GM21515 (cell line): ENCODE measurements at regions not wholly inside any gene's neighbourhood (a gene's known extent, or its start where the extent isn't known, plus 50 kb on each side); places are given as distances from the start of the nearest gene placed in this dataset.

Experiments used
- ATAC-seq: cut with Tn5 transposase; IDR thresholded peaks from one replicate; pipeline ENCODE4 v1.9.1; 2021; ENCODE audit not compliant: unreplicated experiment

DNA sequence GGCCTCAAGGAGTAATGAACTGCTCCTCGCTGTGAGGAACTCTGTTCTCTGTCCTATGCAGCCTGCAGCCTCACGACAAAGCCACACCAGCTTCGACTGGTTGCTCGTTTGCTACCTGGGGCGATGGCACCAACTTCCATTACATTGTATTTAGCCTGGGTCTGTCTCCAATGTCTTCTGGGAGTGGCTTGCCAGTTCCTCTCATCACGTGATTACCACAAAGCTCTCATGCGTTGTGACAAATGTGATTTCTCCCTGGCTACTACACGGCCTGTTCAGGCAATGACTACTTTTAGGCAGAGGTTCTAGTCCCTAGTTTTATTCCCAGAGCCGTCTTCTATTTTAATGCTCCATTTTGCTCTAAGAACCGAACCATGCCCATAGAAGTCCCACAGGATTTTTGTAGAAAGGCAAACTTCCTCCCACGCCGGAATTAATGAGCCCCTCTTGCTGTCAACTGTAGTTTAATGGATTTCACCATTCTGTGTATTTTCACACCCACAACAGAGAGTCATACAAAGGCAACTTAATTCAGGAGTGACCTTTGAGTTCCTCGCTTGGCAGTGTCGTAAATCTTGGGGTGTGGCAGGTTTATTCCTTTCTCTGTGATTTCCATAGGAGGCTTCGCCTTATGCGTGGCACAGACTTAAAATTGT lies 351.9 kb downstream of the EFNB2 start:
- no peak for ATAC-seq

DNA sequence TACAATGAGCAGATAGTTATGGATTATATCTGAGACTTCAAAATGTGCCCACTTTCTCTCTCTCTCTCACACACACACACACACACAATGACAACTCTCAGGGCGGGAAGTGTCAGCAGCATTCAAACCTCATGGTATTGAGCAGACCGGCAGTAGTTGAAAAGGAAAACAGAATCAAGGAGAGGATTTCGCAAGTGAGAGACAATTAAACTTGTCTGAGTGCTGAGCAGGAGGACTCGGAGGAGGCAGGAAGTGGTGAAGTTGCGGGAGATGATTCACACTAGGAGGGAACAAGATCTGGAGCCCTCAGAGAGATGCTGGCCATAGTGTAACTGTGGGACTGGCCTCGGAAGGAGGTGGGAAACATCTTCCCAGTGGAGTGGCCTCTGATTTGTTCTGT lies 353.1 kb downstream of the EFNB2 start:
- ATAC-seq: no peak

DNA sequence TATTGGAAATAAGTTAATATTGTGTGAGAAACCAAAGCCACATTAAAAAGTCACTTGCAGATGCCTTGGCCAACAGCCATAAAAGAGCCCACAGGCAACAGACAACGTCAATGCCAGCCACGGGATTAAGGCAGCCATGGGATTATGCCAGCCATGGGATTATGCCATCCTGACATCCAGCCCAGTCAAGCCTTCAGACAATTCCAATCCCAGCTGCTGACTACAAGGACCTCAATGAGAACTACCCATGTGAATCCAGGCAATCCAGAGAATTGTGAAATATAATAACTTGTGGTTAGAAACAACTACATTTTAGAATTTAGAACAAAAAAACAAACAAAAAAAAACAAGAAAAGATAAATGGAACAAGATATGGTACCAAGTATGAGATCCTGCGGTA lies 356.6 kb downstream of the EFNB2 start:
- no peak for ATAC-seq

DNA sequence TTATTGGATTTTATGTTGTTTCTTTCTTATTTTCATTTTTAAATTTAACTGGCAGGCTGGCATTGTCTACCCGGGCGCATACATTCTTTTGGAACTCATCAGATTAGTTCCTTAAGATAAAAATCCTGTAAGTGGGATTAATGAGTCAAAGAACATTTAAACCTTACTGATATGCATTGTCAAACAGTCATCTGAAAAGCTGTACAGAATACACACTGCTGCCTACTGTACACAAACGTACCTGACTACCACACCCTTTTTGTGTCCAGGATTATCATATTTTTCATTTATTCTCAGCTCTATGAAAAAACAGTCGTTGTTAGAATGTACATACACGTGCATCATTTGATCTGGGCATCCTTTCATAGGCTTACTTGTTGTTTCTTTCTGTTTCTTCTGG lies 358.3 kb downstream of the EFNB2 start:
- no peak for ATAC-seq

DNA sequence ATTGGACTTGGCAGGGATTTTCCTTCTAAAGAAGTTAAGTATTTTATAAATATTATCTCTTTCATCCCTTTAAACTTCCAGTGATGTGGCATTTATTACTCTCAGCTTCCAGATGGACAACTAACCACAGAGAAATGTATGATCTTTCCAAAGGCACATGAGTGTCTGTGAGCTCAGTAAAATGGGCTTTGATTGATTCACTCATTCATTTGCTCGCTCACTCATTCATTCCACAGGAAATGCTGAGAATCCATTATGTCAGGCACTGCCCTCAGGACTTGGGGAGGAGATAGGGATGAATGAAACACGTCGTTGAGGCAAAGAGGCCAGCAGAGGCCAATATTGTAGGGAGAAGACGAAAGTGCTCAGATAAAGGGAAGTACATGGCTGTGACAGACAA lies 359.3 kb downstream of the EFNB2 start:
- no peak for ATAC-seq

DNA sequence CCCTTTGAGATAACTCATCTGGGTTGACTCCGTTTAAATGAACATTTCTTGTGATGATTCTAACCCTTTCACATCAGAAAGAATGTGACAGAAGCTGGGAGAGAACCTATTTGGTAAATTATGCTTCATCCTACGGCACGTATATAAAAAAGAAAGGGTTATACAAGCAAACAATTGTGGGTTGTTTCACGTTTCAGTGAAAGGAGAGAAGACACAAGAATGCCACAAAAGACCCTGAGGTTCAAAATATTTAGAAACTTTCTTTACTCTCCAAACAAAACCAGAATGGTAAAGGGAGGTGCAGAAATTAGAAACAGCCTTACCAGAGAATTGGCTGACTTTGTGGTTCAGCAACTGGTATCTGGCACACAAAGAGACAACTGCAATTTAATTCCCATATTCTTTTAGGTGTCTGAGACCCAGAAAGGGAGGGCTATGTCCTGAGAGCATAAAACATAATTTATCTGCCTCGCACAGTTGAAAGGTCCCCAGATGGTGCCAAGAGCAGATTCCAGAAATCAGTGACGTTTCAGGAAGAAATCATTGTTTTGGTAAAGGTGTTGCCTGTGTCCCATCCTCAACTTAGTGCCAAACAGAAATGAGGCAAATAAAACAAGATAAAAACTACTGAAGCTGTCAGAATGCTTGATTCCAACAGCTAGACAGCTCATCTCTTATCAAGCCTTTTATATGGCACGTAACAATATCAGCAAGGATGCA lies 361.4 kb downstream of the EFNB2 start:
- ATAC-seq: no peak

DNA sequence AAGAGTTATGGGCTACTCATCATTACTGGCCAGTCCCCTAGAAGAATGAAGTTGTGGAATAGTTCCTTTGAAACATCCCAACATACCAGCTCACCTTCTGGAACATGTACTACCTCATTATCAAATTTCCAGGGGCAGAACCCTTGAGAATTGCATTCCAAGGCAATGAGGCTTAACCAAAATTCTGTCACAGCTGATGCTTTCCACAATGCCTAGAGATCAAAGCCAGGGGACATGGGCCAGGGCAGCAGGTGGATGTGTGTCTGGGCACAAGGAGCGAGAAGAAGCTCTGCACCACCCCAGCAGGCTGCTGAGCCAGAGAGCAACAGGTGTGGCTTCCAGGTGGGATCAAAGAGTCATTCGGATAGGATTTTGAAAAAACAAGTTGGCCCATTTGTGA lies 362.1 kb downstream of the EFNB2 start:
- ATAC-seq: no peak

DNA sequence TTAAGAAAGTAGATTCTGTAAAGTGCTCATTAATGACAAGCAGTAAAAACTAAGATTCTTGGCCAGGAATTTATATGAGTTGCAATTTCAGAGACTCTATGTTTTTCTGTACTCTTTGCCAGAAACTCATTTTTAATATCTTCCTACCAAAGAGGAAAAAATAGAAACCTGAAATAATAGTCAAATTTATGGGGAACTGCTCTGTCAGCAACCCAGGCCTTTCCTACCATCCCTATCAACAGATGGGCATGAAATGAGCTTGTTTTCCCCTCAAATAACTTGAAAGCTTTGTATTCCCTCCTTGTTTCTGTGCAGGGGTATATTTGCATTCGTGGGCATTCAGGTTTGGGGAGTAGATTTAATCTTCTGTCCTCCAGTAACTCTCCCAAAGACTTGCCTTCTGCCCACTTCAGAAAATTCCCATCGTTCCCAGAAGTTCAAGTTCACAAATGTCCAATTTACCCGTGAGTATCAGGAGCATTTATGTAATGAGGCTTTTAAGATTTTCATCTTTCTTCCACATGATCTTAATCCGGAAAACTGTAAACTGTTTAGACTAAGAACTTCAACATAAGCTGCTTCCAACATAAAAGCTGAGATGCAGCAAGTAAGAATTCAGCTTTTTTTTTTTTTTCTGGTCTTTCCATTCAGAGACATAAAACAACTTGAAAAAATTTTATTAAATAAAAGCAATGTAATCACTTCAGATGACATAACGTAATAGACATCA lies 363.1 kb downstream of the EFNB2 start:
- no peak for ATAC-seq

DNA sequence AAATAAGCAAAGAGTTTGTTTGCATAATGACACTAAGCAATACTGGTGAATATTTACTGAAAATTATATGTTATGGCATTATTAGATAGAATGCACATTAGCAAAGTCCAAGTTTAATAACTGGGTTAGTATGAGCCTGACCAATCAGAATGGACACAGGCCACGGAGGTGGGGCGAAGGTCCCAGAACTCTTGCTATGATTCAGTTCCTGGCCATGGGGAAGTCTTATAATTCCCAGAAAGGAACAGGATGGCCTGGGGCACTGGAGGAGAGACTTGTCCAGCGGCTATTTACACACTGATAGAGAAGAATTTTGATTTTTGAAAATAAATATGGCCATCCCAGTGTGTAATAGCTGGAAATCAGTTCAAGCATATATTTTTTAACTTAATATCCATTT lies 372.0 kb downstream of the EFNB2 start:
- no peak for ATAC-seq

DNA sequence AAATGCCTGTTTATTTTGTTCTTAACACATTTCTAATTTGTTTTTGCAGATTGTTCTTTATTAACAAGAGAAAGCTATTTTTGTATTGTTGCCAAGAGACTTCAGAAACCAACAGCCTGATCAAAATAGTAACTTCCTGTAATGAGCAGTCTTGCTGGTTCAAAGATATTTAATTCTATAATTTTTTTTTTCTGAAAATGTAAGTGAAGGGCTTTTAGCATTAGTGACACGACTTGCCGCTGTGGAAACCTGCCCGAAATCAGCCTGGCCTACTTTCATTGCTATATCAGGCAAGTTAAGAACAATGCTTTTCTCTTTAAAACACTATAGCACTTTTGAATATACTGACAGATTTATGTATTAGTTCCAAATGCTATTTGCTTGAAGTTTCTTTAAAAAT lies 374.3 kb downstream of the EFNB2 start:
- ATAC-seq: no peak

DNA sequence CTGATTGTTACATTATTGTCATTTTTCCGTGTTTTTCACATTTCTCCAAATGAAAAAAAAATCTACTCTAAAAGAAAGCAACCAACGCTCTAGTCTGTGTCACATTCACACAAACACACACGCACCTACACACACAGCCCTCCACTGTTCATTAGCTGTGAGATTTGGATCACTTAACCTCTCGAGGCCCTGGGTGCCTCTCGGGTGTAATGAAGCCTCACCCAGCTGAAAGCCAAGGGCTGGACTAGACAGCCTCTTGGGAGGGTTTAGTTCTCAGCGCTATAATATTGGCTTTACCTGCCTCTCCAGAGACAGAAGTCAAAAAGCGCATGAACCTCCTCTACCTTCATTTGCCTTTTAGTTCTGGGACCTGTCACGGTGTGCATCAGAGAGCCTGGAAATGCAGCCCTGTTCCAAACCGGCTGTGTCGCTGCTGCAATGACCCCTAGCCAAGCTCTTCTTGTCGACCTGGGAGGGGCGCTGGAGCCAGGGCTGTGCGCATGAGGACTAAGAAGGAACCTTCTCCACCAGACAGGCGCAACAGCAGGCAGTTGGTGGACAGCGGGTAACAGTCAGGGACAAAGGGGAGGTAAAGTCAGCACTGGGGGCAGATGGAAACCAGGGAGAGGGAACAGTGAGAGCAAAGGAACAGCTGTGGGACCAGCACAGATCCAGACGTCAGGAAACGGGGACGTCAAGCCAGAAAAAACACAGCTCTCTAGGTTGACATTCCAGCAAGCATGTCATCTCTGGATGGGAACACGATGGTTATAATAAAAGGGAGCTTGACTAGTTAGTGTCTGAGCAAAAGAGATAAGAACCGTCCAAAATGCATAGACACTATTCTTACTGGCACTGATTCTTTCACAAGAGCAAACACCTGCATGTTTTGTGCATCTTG lies 375.9 kb downstream of the EFNB2 start:
- no peak for ATAC-seq

DNA sequence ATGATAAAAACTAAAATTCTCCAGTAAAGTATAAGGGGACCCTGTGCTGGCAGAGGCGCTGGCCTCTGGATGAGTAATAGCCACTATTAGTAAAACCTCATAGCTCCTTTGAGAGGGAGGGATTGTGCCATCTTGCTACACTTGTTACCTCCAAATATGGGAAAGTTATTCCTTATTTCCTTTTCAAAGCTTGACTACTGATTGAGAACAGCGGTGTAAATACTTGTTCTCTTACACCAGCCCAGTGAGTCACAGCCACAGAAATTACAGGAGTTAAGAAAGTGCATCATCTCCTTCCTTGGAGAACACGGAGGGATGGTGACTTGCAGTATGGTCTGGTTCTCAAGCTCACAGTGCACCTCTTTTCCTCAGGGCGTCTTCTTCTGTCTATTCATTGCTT lies 379.0 kb downstream of the EFNB2 start:
- ATAC-seq: no peak

DNA sequence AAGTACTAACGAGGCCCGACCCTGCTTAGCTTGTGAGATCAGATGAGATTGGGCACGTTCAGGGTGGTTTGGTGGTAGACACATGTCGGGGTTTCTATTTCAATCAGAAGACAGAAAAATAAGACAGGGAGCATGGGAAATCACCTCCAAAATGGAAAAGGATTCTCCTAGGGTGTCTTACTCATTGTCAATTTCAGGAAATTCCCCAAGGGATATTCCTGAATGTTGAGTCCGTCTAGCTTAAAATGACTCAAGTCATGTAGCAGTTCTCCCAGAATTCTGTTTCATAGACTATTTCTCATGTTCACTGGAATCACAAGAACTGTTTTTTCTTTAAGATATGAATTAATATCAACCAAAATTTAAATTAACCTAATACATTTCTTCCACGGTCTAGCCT lies 380.1 kb downstream of the EFNB2 start:
- ATAC-seq: no peak

DNA sequence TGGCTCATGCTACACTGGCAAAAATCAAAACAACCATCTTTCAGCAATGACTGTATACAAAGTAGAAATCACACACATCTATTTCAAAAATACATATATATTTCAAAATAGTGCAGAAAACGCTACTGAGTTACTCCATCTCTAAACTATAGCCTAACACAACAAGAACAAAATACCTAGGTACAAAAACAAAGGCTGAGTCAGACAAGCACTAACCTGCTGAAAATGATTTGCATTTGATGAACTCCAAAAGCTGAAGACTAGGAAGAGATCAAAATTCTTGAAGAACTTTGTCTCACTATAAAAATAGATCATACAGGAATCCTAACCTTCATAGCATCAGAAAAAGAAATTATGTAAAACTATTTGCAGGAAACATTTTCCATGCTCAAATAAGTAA lies 381.6 kb downstream of the EFNB2 start:
- no peak for ATAC-seq

DNA sequence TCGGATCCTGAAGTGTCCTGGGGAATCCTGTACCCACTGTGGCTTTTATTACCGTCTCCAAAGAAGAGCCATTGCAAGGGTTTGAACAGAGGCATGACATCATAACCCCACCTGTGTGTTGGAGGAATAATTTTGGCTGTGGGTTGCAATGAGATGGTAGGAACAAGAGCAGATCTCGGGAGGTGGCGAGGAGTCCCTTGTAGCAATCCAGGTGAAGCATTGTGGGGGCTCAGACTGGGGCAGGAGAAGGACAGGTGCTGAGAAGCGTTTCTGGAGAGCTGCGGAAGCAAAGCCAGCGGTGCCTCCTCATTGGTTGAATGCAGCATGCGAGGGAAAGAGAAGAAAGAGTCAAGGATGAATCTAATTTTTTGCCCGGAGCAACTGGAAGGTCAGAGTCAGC lies 382.4 kb downstream of the EFNB2 start:
- ATAC-seq: no peak

DNA sequence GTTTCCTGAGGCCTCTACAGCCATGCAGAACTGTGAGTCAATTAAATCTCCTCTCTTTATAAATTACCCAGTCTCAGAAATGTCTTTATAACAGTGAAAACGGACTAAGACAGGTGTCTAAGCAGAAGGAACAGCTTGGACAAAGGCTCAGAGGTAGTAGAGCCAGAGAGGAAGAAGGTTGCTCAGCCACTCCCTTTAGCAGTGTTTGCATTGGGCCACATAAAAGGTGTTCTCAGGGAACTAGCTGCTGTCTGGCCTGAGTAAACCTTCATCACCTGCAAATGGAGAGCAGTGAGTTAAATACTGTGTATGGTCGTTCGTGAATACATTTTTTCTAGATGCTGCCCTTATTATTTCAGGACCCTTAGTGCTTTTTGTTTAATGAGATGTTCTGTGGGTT lies 383.4 kb downstream of the EFNB2 start:
- no peak for ATAC-seq

DNA sequence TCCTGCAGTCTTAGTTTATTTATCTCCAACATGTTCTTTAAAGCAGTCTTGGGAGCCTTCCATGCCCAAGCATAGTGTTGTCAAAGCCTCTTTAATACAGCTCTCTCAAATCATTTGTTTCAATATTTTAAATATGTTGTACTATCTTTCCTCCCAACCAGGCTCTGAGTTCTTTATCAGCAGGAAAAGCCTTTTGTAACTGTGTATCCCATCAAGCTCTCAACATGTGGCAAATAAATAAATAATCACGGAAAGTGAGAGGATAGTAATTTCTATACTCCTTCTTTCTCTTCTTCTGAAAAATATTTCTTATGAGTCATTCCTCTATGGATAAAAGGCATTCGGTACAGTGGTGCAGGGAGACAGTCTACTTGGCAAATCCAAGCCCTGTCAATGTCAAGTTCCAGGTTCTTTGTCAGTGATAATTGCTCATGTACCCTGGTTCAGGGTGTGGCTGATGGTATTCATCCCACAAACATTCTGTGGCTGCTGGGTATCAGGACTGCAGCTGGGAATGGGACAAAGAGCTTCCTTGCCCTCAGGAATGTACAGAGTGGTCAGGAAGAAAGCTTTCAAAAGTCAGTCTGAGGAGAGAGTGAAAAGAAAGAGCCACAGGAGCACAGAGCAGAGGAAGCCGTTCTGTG lies 384.3 kb downstream of the EFNB2 start:
- ATAC-seq: no peak

DNA sequence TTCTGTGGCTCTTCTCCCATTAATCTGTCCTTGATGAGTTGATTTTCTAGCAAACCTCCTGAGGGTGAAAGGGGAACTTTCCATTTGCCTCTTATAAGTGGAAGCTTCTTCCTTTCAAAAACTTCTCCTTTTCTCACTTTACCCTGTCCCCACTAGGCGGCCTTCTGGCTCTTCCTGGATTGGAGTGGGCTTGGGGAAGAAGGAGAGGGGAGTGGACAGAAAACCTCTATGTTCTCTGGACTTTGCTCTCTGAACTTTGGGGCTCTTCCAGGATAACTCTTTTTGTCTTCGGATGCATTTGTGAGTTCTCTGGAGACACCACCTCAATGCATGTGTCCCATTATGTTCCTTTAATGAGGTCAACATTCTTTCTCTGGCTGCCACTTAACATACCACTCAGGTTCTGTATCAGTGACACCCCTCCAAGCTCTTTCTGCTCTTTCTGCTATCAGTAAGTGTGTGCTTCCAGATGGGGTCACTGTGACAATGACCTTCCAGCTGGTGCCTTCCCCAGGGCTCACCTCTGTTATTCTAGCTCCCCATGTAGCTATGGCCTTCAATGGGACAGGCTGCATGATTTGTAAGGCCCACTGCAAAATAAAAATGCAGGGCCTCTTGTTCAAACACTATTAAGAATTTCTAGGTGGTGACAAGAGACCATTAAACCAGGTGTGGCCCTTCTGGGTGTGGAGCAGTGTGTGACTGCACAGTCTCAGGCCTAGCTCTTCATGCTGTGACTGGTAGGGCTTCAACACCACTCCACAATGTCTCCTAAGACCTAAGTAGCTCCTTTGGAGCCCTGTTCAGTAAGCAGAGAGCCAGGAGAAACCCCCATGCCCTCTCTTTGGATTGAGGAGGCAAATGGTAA lies 389.2 kb downstream of the EFNB2 start:
- no peak for ATAC-seq

DNA sequence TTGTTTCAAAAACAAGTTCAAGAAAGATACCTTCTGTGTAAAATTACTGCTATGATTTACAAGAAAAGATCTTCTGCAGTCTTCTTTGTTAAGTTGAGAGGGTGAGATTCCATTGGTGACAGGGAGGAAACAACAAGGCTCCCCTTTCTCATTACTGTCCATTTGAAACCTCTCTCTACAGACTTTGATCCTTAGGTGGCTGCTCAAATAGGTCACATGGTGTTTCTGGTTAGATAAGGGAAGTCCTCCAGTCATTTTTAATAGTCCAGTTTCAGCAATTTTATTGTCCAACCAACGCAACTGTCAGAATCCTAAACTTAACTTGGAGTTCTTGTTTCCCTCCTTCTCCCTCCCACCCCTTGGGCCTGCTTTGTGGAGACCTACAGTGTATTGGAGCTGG lies 390.4 kb downstream of the EFNB2 start:
- no peak for ATAC-seq
